Mesothelial cell of epicardium (in vitro differentiated cells): ENCODE measurements at regions not wholly inside any gene's neighbourhood (a gene's known extent, or its start where the extent isn't known, plus 50 kb on each side); places are given as distances from the start of the nearest gene placed in this dataset.

ENCODE experiments used
- DNase-seq, 2 experiments: peaks; one replicate each; pipeline ENCODE4 v3.0.0; 2021; ENCODE audit warnings: low spot score in 2 of 2; ENCODE audit not compliant: unreplicated experiment in 2 of 2
- H3K27ac Mint-ChIP-seq: 2 replicates; pipeline ENCODE4 v1.8.0; 2021; ENCODE audit warnings: mixed read lengths
- H3K27me3 Mint-ChIP-seq: 2 replicates; pipeline ENCODE4 v1.8.0; 2021; ENCODE audit warnings: low read depth, mixed read lengths
- H3K36me3 Mint-ChIP-seq: 2 replicates; pipeline ENCODE4 v1.8.0; 2021; ENCODE audit warnings: mixed read lengths
- H3K4me1 Mint-ChIP-seq: 2 replicates; pipeline ENCODE4 v1.8.0; 2021; ENCODE audit warnings: mixed read lengths
- H3K4me3 Mint-ChIP-seq: 2 replicates; pipeline ENCODE4 v1.8.0; 2021; ENCODE audit warnings: mild to moderate bottlenecking, moderate library complexity, mixed read lengths
- H3K9me3 Mint-ChIP-seq: 2 replicates; pipeline ENCODE4 v1.8.0; 2021; ENCODE audit warnings: mixed read lengths
- CTCF ChIP-seq: fragments of 200-600 bp; sonication (generic); IDR thresholded peaks from one replicate; pipeline ENCODE4 v1.5.0; 2021; ENCODE audit warnings: antibody characterized with exemption; ENCODE audit not compliant: unreplicated experiment

DNA sequence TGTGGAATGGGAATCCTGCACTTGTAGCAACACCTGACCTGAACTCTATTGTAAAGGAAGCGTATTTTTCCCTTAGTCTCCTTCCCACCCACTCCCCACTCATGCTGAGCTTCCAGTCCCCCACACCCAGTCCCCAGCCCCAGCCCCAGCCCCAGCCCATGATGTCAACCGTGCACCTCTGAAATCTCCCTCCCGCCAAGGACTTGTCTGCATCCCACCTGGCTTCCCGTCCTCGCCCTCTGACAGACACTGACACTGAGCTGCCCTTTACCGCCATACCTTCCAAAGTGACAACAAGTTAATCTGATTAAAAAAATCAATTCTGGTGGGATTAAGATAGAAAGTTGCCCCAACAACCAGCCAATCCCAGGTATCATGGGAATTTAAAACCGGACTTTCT is 213.6 kb upstream of the CELF4 start:
- Mint-ChIP-seq H3K27me3 (peaks cover 21% of the 10 kb centered on the region), H3K4me1 (no peaks in the 10 kb centered on the region), H3K4me3 (no peak overlapping the region), H3K27ac (no peak overlapping the region), H3K9me3 (no peaks in the 10 kb centered on the region), H3K36me3 (no peaks in the 10 kb centered on the region)
- no peak for TF ChIP-seq CTCF
- DNase-seq, result no peak

- peak; percentile 59 to 89 for DNase-seq
Measured at GRCh38 chr18:37778417-37779165, 213.0 kb upstream of the CELF4 start.

DNA sequence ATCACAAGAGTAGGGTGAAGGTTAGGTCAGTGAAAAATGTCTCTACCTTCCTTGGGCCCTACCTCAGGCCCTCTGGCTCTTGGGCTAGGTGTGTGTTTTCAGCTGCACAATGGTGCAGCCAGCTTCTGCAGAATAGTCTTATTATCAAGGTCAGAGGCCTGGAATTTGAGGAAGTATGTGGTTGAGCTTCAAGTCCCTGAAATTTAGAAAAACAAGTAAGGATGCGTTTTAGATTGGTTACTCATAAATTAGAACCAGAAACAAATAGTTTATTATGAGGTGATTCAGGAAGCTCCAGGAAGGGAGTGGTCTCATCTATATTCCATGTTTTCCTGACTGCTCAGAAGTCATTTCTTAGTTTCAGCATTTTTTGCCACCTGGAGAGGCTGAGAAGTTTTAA is 204.2 kb upstream of the CELF4 start:
- Mint-ChIP-seq H3K4me3 (no peak overlapping the region), H3K27ac (no peak overlapping the region), H3K27me3 (peaks cover 17% of the 10 kb centered on the region), H3K36me3 (no peaks in the 10 kb centered on the region), H3K4me1 (no peaks in the 10 kb centered on the region), H3K9me3 (no peaks in the 10 kb centered on the region)
- no peak for DNase-seq
- TF ChIP-seq CTCF, result no peak

More at GRCh38 chr18:37778417-37779165, 213.0 kb upstream of the CELF4 start:
- Mint-ChIP-seq H3K27me3 (peaks cover 22% of the 10 kb centered on the region), H3K4me1 (no peaks in the 10 kb centered on the region), H3K4me3 (no peak overlapping the region), H3K36me3 (no peaks in the 10 kb centered on the region), H3K27ac (no peak overlapping the region), H3K9me3 (no peaks in the 10 kb centered on the region)
- TF ChIP-seq CTCF, result peak; percentile 94

GRCh38 chr18:37764541-37765288 is 199.1 kb upstream of the CELF4 start:
- Mint-ChIP-seq H3K27me3 (peaks cover 23% of the 10 kb centered on the region), H3K4me1 (no peaks in the 10 kb centered on the region), H3K4me3 (no peak overlapping the region), H3K27ac (no peak overlapping the region), H3K9me3 (no peaks in the 10 kb centered on the region), H3K36me3 (no peaks in the 10 kb centered on the region)
- no peak for TF ChIP-seq CTCF
- DNase-seq, result no peak

DNA sequence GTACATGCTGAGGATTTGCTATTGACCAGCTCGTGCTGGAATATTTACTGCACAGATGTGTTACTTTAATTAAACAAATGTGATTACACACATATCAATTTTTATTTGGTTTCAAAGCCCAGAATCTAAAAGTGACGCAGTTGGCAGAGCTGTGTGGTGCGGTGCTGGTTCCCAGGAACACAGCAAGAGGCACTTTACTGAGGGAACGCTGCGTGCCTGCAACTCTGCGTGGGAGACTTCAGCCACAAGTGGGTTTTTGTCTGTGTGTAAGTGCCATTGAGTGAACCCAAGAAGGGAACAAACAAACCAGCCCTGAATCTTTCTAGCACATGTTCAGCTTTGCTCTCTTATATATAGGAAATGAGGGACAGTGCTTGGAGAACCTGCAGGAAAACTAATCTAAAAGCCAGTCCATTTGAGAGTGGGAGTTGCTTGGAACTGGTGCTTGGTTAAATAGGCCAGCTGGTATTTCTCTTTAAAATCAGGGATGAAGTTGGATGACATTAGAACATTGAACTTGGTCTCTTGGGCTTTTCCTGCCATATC is 196.6 kb upstream of the CELF4 start:
- Mint-ChIP-seq H3K9me3 (no peaks in the 10 kb centered on the region), H3K36me3 (no peaks in the 10 kb centered on the region), H3K27ac (no peak overlapping the region), H3K27me3 (peaks cover 15% of the 10 kb centered on the region), H3K4me3 (no peak overlapping the region), H3K4me1 (no peaks in the 10 kb centered on the region)
- DNase-seq, result no peak
- TF ChIP-seq CTCF, result no peak
